GM12878 (cell line): ENCODE measurements at regions not wholly inside any gene's neighbourhood (a gene's known extent, or its start where the extent isn't known, plus 50 kb on each side); places are given as distances from the start of the nearest gene placed in this dataset.

Experiments
- ATAC-seq: fragments of 200-7000 bp; cut with Tn5 transposase; 3 replicates; pipeline ENCODE4 v1.9.1; 2020; ENCODE audit warnings: mild to moderate bottlenecking, moderate library complexity
- BruUV-seq: library from RNA; stranded (reverse); fragments of 400-500 nt; replicated peaks from 2 replicates; lab custom pipeline; 2021; lab: Mats Ljungman, UMichigan
- CTCF ChIA-PET: fragments of 300-600 bp; sonication (Branson Sonifier 250); formaldehyde crosslinking; extraction: SDS; loops from one replicate; lab custom pipeline; 2021; ENCODE audit warnings: inconsistent platforms; lab: Yijun Ruan, JAX
- POLR2A ChIA-PET: fragments of 350-600 bp; formaldehyde crosslinking; extraction: SDS; loops from one replicate; lab custom pipeline; 2021; ENCODE audit warnings: inconsistent platforms; lab: Charles Lee
- RAD21 ChIA-PET: fragments of 300-600 bp; sonication (Branson Sonifier 250); formaldehyde crosslinking; loops from one replicate; lab custom pipeline; 2023; ENCODE audit warnings: antibody characterized with exemption; ENCODE audit not compliant: unreplicated experiment; lab: Charles Lee
- SMC1A ChIA-PET: fragments of 300-600 bp; sonication (Branson Sonifier 250); formaldehyde crosslinking; loops from one replicate; lab custom pipeline; 2023; ENCODE audit not compliant: unreplicated experiment, uncharacterized antibody; lab: Charles Lee
- DNase-seq: peaks from one replicate; pipeline ENCODE4 v3.0.0-alpha.2; 2011; ENCODE audit warnings: low read depth, low spot score
- FAIRE-seq: peaks from 3 replicates; lab custom pipeline; 2011; peaks lifted over from hg19 to GRCh38; lab: Jason Lieb, UNC
- H2AFZ ChIP-seq: 2 replicates; pipeline ENCODE4 v1.6.0; 2011; ENCODE audit warnings: low read depth, low read length, control low read depth; ENCODE audit not compliant: control insufficient read depth
- H3K27ac ChIP-seq: 2 replicates; pipeline ENCODE4 v1.5.1; 2011; ENCODE audit warnings: control low read depth; ENCODE audit not compliant: control insufficient read depth, insufficient read depth
- H3K27me3 ChIP-seq, 2 experiments: replicated peaks in 1 of 2; 2 replicates each; pipeline versions ENCODE4 v1.6.0 to v1.6.1; 2011; ENCODE audit warnings: low read length in 1 of 2; ENCODE audit not compliant: control insufficient read depth in 2 of 2, insufficient read depth in 2 of 2
- H3K36me3 ChIP-seq, 2 experiments: 2 replicates each; pipeline ENCODE4 v1.5.1; 2011; ENCODE audit warnings: low read length in 1 of 2; ENCODE audit not compliant: control insufficient read depth in 2 of 2, insufficient read depth in 2 of 2
- H3K4me1 ChIP-seq: 2 replicates; pipeline ENCODE4 v1.6.1; 2011; ENCODE audit warnings: mild to moderate bottlenecking, low read length, moderate library complexity, mixed read lengths; ENCODE audit not compliant: control insufficient read depth, insufficient read depth
- H3K4me2 ChIP-seq: 2 replicates; pipeline ENCODE4 v1.6.0; 2011; ENCODE audit warnings: control low read depth; ENCODE audit not compliant: control insufficient read depth, insufficient read depth
- H3K4me3 ChIP-seq: fragments of 200-600 bp; sonication (generic); 2 replicates; pipeline ENCODE4 v1.5.1; 2016
- H3K79me2 ChIP-seq: 2 replicates; pipeline ENCODE4 v1.6.0; 2011; ENCODE audit warnings: low read length; ENCODE audit not compliant: control insufficient read depth, insufficient read depth
- H3K9ac ChIP-seq: 2 replicates; pipeline ENCODE4 v1.8.0; 2011; ENCODE audit warnings: low read length, control low read depth, mixed read lengths; ENCODE audit not compliant: control insufficient read depth, insufficient read depth
- H3K9me3 ChIP-seq: replicated peaks from 3 replicates; pipeline ENCODE4 v1.5.1; 2011; ENCODE audit warnings: mild to moderate bottlenecking, low read length; ENCODE audit not compliant: control insufficient read depth, insufficient read depth
- H4K20me1 ChIP-seq: 2 replicates; pipeline ENCODE4 v1.6.0; 2011; ENCODE audit not compliant: control insufficient read depth, insufficient read depth
- BACH1 ChIP-seq: fragments of 450-650 bp; IDR thresholded peaks from 2 replicates; pipeline ENCODE4 v1.6.1; 2017; ENCODE audit warnings: mild to moderate bottlenecking, borderline replicate concordance
- CBFB ChIP-seq: IDR thresholded peaks from 2 replicates; pipeline ENCODE4 v1.6.1; 2016; ENCODE audit warnings: antibody characterized with exemption, low read depth
- EED ChIP-seq: sonication (generic); IDR thresholded peaks from 2 replicates; pipeline ENCODE4 v1.6.1; 2016; ENCODE audit warnings: antibody characterized with exemption, low read depth
- ELK1 ChIP-seq: IDR thresholded peaks from 2 replicates; pipeline ENCODE4 v1.6.1; 2012; ENCODE audit warnings: low read depth, low read length, improper control_type of control experiment
- FOS ChIP-seq: IDR thresholded peaks from 3 replicates; pipeline ENCODE4 v1.6.1; 2011; ENCODE audit warnings: borderline replicate concordance; ENCODE audit not compliant: insufficient read length; ENCODE audit errors: extremely low read depth
- GABPA ChIP-seq: IDR thresholded peaks from 2 replicates; pipeline ENCODE4 v1.6.1; 2014; ENCODE audit warnings: antibody characterized with exemption, low read depth, mild to moderate bottlenecking, inconsistent platforms
- IKZF2 ChIP-seq, 2 experiments: fragments of 450-650 bp; IDR thresholded peaks; 2 replicates each; pipeline ENCODE4 v1.6.1; 2017; ENCODE audit warnings: mild to moderate bottlenecking in 2 of 2, moderate library complexity in 2 of 2
- MTA2 ChIP-seq: fragments of 450-650 bp; IDR thresholded peaks from 2 replicates; pipeline ENCODE4 v1.6.1; 2016; ENCODE audit warnings: low read depth, mild to moderate bottlenecking, moderate library complexity
- NBN ChIP-seq: fragments of 450-650 bp; IDR thresholded peaks from 2 replicates; pipeline ENCODE4 v1.6.1; 2016
- POLR2AphosphoS5 ChIP-seq: IDR thresholded peaks from 2 replicates; pipeline ENCODE4 v1.6.1; 2011; ENCODE audit warnings: mild to moderate bottlenecking, low read length, inconsistent platforms
- SIN3A ChIP-seq: IDR thresholded peaks from 2 replicates; pipeline ENCODE4 v1.6.1; 2012; ENCODE audit warnings: low read depth, low read length, improper control_type of control experiment
- ZNF622 ChIP-seq: fragments of 450-650 bp; IDR thresholded peaks from 2 replicates; pipeline ENCODE4 v1.6.1; 2017; ENCODE audit warnings: mild to moderate bottlenecking, inconsistent platforms
- ZNF687 ChIP-seq: fragments of 450-650 bp; IDR thresholded peaks from 2 replicates; pipeline ENCODE4 v1.6.1; 2017; ENCODE audit warnings: mild to moderate bottlenecking, moderate library complexity
- ZSCAN29 ChIP-seq: fragments of 450-650 bp; IDR thresholded peaks from 2 replicates; pipeline ENCODE4 v1.6.1; 2017; ENCODE audit warnings: mild to moderate bottlenecking, moderate library complexity
- WGBS: methylation state at CpG from one replicate; pipeline ENCODE4 v1.1.6; 2016; ENCODE audit warnings: low lambda C conversion rate; ENCODE audit not compliant: insufficient replicate concordance, insufficient coverage; ENCODE audit errors: missing lambda C conversion rate; 5-methylcytosine and 5-hydroxymethylcytosine counted together
- in situ Hi-C: fragments of 300-500 bp; cut with MboI; formaldehyde crosslinking; loops from 9 replicates; pipeline ENCODE4 v1.14.3; 2018; ENCODE audit warnings: mixed read lengths
- intact Hi-C: fragments of 100-400 bp; cut with micrococcal nuclease; formaldehyde crosslinking; loops from one replicate; pipeline ENCODE4 v1.14.2; 2022; ENCODE audit not compliant: unreplicated experiment
- TF ChIP-seq, protein P1 (sequence below): IDR thresholded peaks from 2 replicates; pipeline ENCODE4 v1.6.1; 2012; ENCODE audit warnings: improper control_type of control experiment, low read depth, low read length; ENCODE audit not compliant: insufficient replicate concordance

DNA sequence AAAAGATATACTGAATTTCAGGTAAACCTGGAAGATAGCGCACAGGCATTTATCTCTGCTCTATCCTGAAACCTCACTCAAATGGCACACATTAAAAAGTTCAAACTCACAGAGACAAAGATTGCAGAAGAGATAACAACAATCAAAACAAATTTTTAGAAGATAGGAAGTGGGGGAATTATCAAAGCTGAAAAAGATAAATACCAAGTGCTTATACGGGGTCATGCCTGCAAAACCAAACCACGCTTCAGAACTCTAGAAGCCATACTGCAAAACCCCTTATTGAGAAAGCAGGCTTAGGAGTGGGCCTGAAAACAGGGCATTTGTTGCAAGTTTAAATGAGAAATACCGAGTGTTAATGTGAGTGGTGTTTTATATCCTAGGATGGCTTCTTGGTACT is 76.8 kb downstream of the BARHL2 start (continued):
- TF ChIP-seq ZNF622 = no peak
- no peak for TF ChIP-seq EED
- no peak for TF ChIP-seq ELK1
- TF ChIP-seq, protein P1, sequence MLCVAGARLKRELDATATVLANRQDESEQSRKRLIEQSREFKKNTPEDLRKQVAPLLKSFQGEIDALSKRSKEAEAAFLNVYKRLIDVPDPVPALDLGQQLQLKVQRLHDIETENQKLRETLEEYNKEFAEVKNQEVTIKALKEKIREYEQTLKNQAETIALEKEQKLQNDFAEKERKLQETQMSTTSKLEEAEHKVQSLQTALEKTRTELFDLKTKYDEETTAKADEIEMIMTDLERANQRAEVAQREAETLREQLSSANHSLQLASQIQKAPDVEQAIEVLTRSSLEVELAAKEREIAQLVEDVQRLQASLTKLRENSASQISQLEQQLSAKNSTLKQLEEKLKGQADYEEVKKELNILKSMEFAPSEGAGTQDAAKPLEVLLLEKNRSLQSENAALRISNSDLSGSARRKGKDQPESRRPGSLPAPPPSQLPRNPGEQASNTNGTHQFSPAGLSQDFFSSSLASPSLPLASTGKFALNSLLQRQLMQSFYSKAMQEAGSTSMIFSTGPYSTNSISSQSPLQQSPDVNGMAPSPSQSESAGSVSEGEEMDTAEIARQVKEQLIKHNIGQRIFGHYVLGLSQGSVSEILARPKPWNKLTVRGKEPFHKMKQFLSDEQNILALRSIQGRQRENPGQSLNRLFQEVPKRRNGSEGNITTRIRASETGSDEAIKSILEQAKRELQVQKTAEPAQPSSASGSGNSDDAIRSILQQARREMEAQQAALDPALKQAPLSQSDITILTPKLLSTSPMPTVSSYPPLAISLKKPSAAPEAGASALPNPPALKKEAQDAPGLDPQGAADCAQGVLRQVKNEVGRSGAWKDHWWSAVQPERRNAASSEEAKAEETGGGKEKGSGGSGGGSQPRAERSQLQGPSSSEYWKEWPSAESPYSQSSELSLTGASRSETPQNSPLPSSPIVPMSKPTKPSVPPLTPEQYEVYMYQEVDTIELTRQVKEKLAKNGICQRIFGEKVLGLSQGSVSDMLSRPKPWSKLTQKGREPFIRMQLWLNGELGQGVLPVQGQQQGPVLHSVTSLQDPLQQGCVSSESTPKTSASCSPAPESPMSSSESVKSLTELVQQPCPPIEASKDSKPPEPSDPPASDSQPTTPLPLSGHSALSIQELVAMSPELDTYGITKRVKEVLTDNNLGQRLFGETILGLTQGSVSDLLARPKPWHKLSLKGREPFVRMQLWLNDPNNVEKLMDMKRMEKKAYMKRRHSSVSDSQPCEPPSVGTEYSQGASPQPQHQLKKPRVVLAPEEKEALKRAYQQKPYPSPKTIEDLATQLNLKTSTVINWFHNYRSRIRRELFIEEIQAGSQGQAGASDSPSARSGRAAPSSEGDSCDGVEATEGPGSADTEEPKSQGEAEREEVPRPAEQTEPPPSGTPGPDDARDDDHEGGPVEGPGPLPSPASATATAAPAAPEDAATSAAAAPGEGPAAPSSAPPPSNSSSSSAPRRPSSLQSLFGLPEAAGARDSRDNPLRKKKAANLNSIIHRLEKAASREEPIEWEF = no peak
- TF ChIP-seq, all 136 proteins: peak for 0

DNA sequence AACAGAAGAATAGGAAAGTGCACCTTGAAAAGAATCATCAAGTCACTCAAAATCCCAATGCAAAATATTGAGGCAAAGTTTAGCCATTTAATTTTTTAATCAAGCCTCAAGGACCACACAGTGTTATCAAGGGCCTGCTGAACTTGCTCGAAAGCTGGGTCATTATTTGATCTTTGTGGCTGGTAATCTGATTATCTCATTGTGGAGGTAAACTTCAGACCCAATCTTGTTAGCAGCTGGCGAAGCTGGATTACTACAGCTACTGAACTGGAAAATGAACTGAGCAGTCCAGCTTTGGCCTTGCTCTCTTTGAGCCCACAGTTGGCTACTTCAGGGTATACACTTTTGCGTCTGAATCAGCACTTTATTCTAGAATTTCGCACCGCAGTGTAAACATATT is 94.4 kb downstream of the BARHL2 start:
- BruUV-seq = no TSS peak
- FAIRE-seq = no peak
- Histone ChIP-seq H3K79me2 (no peaks in the 10 kb centered on the region), H3K9ac (no peak overlapping the region), H3K4me2 (no peak overlapping the region), H3K27ac (no peak overlapping the region), H4K20me1 (no peaks in the 10 kb centered on the region), H2AFZ (no peak overlapping the region), H3K27me3 (no peaks in the 10 kb centered on the region), H3K36me3 (no peaks in the 10 kb centered on the region), H3K9me3 (no peaks in the 10 kb centered on the region), H3K4me1 (no peaks in the 10 kb centered on the region), H3K4me3 (no peak overlapping the region)
- WGBS = 26% methylated on average over 5 of the region's 5 CpGs
- RAD21 ChIA-PET = no interaction called here
- SMC1A ChIA-PET = interaction anchor here (1.0 to 1.6 kb wide), 3 partner anchors 12 to 18 kb away, joined by 3 to 5 read pairs (median 5); no protein-coding TSS in a partner anchor
- ATAC-seq = no peak
- in situ Hi-C loops (no loop called here), intact Hi-C loops (no loop called here)
- DNase-seq = no peak
- POLR2A ChIA-PET = no interaction called here
- CTCF ChIA-PET = interaction anchor here (1.1 to 1.2 kb wide), 3 partner anchors 9 to 99 kb away, joined by 3 read pairs; no protein-coding TSS in a partner anchor
- no peak for TF ChIP-seq IKZF2 (IDR thresholded peaks at IDR 0.05)
- no peak for TF ChIP-seq MTA2
- TF ChIP-seq ZNF687 = no peak
- TF ChIP-seq GABPA = no peak
- TF ChIP-seq CBFB = no peak
- no peak for TF ChIP-seq FOS
- TF ChIP-seq NBN = no peak
- TF ChIP-seq ZSCAN29 = no peak
- no peak for TF ChIP-seq POLR2AphosphoS5
- TF ChIP-seq SIN3A = no peak
- TF ChIP-seq BACH1 = no peak
